Astrocyte of the cerebellum (primary cell): ENCODE measurements at regions not wholly inside any gene's neighbourhood (a gene's known extent, or its start where the extent isn't known, plus 50 kb on each side); places are given as distances from the start of the nearest gene placed in this dataset.
A peak's percentile ranks its signal among the peaks of the same experiment; 100 is the strongest.

Experiments used
- DNase-seq: peaks from one replicate; pipeline ENCODE4 v3.0.0-alpha.2; 2011; ENCODE audit warnings: low read depth
- H3K4me3 ChIP-seq: 2 replicates; pipeline ENCODE4 v1.5.1; 2011; ENCODE audit warnings: mild to moderate bottlenecking, low read depth, low read length, moderate library complexity
- CTCF ChIP-seq: IDR thresholded peaks from 2 replicates; pipeline ENCODE4 v1.5.1; 2012; ENCODE audit warnings: low read length, low read depth, moderate library complexity, mild to moderate bottlenecking; ENCODE audit errors: missing control alignments
- in situ Hi-C: cut with HindIII; loops from 2 replicates; pipeline ENCODE4 v1.10.0; 2017; ENCODE audit warnings: low sequenced_read_pairs

GRCh38 chr3:74897006-74897405, 282.5 kb upstream of the CNTN3 start:
- TF ChIP-seq CTCF = peak; percentile 25
- in situ Hi-C loops = no loop called here
- DNase-seq = no peak
- H3K4me3 ChIP-seq = no peak overlapping the region

- in situ Hi-C loops = no loop called here
- DNase-seq = no peak
Measured at GRCh38 chr3:74891312-74891711, 276.9 kb upstream of the CNTN3 start.

GRCh38 chr3:74883690-74884089, 269.2 kb upstream of the CNTN3 start:
- in situ Hi-C loops = no loop called here
- peak; percentile 32 for TF ChIP-seq CTCF
- no peak overlapping the region for H3K4me3 ChIP-seq
- DNase-seq = no peak

More at GRCh38 chr3:74891312-74891711, 276.9 kb upstream of the CNTN3 start:
- no peak for TF ChIP-seq CTCF
- no peak overlapping the region for H3K4me3 ChIP-seq

- no peak for DNase-seq
- no peak for TF ChIP-seq CTCF
- H3K4me3 ChIP-seq = no peak overlapping the region
- in situ Hi-C loops = no loop called here
Measured at GRCh38 chr3:74883222-74883621, 268.8 kb upstream of the CNTN3 start.

GRCh38 chr3:74880237-74880636, 265.8 kb upstream of the CNTN3 start:
- H3K4me3 ChIP-seq = no peak overlapping the region
- no peak for TF ChIP-seq CTCF
- no peak for DNase-seq
- in situ Hi-C loops = no loop called here

GRCh38 chr3:74866357-74867030, 252.0 kb upstream of the CNTN3 start:
- no peak for DNase-seq
- H3K4me3 ChIP-seq = no peak overlapping the region
- in situ Hi-C loops = no loop called here
- TF ChIP-seq CTCF = no peak
